ENCODE measurements at regions not wholly inside any gene's neighbourhood (a gene's known extent, or its start where the extent isn't known, plus 50 kb on each side); places are given as distances from the start of the nearest gene placed in this dataset.

DNA sequence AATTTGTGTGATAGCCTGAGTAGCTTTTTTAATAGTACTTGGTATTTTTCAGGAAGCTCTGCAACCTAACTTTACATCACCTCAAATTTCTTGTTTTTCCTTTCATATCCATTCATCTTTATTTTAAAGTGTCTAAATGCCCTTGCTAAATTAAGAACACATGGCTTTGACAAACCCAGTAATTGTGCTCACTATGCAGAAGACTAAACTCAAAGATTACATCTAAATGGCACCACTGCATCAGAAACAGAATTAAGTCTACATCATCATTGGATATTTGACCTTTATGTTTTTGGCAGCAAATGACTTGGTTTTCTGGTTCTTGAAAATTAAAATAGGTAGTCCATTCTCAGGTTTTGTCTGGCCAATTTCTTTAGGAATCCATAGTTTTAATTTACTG, 69.6 kb upstream of the HDGFL1 start:
- no peak overlapping the region for H3K27ac Mint-ChIP-seq
- H3K4me3 Mint-ChIP-seq: no peak overlapping the region
- H3K36me3 Mint-ChIP-seq: no peaks in the 10 kb centered on the region
- no peaks in the 10 kb centered on the region for H3K27me3 Mint-ChIP-seq
- no peaks in the 10 kb centered on the region for H3K4me1 Mint-ChIP-seq
- H3K9me3 Mint-ChIP-seq: no peaks in the 10 kb centered on the region
- POLR2A ChIA-PET: no interaction called here
- DNase-seq (no peak), ATAC-seq (ENCODE audit: low read depth) (no peak)

DNA sequence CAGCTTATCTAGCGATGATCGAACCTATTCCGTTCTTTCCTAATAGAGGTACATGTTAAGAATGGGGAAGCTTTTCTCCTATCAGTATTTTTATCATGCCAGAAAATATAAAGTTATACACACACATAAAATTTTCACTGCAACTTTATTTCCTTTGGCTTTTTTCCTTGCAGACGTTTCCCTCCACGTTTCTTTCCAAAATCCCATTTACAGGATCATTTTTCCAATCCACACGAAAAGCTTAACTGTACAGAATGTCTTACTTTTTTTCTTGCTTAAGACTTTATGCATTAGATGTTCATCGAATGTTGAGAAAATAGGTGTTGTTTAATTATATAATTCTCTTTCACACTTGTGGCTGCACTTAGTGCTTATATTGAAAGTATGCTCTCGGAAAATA, 62.9 kb upstream of the HDGFL1 start:
- Mint-ChIP-seq H3K27me3 (no peaks in the 10 kb centered on the region), H3K36me3 (no peaks in the 10 kb centered on the region), H3K9me3 (no peaks in the 10 kb centered on the region), H3K4me1 (no peaks in the 10 kb centered on the region), H3K27ac (no peak overlapping the region), H3K4me3 (no peak overlapping the region)
- no peak for ATAC-seq (ENCODE audit: low read depth)
- POLR2A ChIA-PET: no interaction called here
- DNase-seq: no peak

DNA sequence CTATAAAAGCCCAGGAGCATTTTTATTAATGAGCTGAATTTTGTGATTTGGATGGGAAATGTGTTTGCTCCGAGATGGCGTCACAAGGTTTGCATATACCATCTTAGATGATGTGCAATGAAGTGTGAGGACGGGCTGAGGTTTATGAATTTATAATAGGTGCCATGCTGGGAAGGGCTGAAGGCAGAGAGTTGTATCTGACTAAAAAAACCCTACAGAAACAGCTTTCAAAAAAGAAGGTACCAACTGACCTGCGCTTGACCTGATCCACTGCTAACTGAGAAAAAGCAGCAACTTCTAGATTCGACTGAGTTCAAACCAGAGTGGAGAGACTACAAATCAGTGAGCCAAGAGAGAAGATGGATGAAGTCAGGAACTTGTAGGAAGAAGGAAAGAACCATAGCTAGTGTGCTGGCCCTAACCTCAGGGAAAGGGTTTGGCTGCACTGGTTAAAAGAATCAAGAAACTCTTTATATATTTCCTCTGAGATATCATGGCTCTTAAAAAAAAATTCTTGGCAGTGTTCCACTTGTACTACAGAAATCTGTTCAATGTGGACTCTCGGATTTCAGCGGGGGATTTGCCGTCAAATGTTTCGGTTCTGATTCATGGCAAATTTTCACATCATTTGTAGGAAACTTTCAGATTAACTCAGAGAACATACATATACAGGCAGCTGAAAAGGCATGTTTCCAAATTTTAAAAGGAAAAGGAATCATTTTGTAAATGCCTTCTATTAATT, 56.5 kb upstream of the HDGFL1 start:
- Mint-ChIP-seq H3K27me3 (no peaks in the 10 kb centered on the region), H3K27ac (no peak overlapping the region), H3K4me3 (no peak overlapping the region), H3K36me3 (no peaks in the 10 kb centered on the region), H3K4me1 (no peaks in the 10 kb centered on the region), H3K9me3 (no peaks in the 10 kb centered on the region)
- DNase-seq (no peak), ATAC-seq (ENCODE audit: low read depth) (no peak)
- POLR2A ChIA-PET: no interaction called here

DNA sequence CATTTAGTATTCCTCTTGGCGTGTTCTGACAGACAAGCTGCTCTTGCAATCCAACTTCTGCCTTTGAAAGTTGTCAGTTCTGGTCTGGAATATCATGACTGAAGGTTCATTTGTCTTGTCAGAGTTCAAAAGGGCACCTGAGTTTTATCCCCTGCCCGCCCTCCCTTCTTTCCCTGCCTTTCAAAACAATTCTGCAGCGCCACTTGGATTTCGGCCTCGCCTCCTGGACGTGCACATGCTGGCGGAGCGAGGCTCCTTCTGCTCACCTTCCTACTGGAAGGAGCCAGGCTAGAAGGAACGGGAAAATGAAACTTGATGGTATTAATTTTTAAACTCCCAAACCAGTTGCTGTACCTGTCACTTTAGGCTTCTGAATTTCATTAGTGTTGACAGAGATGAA, 55.7 kb upstream of the HDGFL1 start:
- POLR2A ChIA-PET: no interaction called here
- Mint-ChIP-seq H3K4me1 (no peaks in the 10 kb centered on the region), H3K27me3 (no peaks in the 10 kb centered on the region), H3K9me3 (no peaks in the 10 kb centered on the region), H3K4me3 (no peak overlapping the region), H3K36me3 (no peaks in the 10 kb centered on the region), H3K27ac (no peak overlapping the region)
- DNase-seq: no peak
- ATAC-seq (ENCODE audit: low read depth): no peak

DNA sequence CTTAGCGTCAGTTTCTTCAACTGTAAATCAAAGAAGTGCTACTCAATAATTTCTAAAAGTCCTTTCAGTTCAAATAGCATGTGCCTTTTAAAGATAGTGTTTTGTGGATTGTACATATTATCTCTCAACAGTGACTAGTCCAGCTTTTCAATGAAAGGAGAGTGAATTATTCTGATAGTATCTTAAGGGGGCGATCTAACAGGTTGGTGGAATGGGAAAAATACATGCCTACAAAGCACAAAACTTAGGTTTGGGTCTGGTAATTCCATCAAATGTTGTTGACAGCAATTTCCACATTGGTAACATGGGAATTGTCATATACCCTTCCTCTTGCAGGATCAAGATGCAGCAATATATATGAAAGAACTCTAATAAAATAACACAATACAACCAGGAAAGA, 50.1 kb upstream of the HDGFL1 start:
- DNase-seq (no peak), ATAC-seq (ENCODE audit: low read depth) (no peak)
- POLR2A ChIA-PET: no interaction called here
- no peaks in the 10 kb centered on the region for H3K36me3 Mint-ChIP-seq
- no peaks in the 10 kb centered on the region for H3K4me1 Mint-ChIP-seq
- H3K27ac Mint-ChIP-seq: no peak overlapping the region
- no peaks in the 10 kb centered on the region for H3K9me3 Mint-ChIP-seq
- H3K27me3 Mint-ChIP-seq: no peaks in the 10 kb centered on the region
- H3K4me3 Mint-ChIP-seq: no peak overlapping the region
